GM19397 (cell line): ENCODE measurements at regions not wholly inside any gene's neighbourhood (a gene's known extent, or its start where the extent isn't known, plus 50 kb on each side); places are given as distances from the start of the nearest gene placed in this dataset.

ENCODE experiments used
- ATAC-seq: cut with Tn5 transposase; IDR thresholded peaks from one replicate; pipeline ENCODE4 v1.9.1; 2021; ENCODE audit warnings: mild to moderate bottlenecking, moderate library complexity; ENCODE audit not compliant: unreplicated experiment

DNA sequence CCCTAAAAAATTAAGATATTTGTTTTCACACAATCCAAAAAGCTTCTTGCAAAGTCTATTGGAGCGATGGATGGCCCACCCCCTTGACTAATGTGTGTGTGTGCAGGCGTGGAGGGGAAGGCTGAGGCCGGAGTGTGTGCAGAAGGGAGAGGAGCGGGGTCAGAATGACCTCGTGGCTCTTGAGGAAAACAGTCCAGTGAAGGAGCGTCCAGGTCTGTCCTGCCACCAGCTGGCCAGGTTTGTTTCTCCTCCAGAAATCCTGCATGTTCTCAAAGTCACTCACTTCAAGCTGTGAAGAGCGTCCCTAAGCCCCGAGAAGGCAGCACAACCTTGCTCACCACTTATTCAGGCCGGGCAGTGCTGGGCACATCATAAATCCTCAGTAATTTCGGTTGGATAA lies 69.5 kb upstream of the SSX2IP start:
- no peak for ATAC-seq

DNA sequence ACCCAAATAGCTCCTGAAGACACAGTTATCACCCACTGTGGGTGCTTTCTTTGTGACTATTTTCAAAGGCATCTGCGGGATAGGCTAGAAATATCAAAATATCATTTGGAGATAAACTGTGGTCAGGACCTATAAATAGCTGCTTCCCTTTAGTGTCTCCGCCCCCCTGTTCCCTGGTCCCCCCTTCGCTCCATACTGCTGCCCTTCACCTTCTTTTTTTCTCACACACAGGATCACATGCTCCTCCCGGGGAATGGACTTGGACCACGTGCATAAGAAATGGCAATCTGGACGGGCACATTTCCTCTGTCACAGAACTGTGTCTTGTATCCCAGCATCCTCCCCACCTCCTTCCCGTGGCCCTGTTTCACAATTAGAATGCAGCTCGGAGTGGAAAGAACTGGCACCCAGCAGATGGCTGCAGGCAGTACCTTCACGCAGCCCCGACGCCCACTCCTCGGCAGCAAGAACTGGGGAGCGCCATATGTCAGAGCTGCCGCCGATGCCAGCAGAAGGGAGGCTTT lies 68.8 kb upstream of the SSX2IP start:
- no peak for ATAC-seq

DNA sequence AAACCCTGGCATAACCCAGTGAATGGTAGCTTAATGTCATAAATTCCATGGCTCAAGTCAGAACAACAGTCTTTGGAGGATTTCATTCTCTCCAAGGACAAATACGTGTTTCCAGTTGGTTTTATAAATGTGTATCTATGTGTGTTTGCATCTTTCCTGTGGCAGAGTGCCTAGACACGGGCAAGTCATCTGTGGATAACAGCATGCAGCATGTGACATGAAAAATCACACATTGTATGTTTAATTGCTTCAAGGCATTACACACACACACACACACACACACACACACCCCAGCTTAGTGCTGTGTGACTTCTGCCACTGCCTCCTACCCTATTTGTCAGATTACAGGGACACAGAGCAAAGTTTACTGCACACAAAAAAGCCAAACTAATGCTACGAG lies 68.2 kb upstream of the SSX2IP start:
- ATAC-seq = no peak

DNA sequence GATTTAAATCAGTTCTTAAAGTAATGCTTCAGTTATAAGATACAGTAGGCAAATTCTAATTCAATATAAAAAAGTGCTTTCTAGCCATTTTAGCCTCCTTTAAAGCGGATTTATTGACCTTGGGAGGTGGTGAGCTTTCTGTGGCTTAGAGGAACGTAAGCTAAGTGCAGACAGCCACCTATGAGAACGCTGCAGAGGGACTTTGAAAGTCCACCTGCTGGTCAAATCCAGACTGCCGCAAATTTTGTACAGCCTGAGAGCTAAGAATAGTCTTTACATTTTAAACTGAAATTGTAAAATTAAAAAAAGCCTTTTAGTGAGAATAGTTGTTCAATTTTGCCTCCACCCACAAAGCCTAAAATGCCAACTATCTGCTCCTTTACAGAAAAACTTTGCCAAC lies 67.0 kb upstream of the SSX2IP start:
- ATAC-seq = no peak

DNA sequence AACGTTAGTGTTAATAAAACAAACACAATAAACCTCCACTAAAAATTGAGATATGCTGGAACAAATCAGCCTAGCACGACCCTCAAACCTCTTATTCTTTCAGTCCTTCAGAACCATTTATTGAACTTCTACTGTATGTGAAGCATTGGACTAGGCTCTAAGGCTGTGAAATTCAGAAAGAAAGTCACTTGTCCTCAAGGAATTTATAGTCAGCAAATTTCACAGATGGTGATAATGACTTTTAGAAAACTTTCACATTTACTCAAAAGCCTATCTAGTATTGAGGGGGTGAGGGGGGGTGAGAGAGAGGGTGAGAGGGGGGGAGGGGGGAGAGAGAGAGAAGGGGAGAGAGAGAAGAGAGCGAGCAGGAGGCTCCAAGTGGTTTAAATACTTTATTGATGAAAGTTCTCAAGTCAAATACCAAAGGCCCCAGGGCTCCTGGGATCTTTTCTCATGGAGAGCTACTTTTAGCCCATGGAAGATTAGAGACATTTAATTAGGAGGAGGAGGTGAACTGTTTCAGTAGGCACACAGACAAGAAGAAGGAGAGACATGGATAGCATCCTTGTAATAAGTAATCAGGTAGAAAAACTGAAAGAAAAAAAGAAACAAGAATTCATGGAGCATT lies 66.3 kb upstream of the SSX2IP start:
- ATAC-seq = no peak

GRCh38 chr1:84756001-84756400 lies 65.7 kb upstream of the SSX2IP start:
- no peak for ATAC-seq

DNA sequence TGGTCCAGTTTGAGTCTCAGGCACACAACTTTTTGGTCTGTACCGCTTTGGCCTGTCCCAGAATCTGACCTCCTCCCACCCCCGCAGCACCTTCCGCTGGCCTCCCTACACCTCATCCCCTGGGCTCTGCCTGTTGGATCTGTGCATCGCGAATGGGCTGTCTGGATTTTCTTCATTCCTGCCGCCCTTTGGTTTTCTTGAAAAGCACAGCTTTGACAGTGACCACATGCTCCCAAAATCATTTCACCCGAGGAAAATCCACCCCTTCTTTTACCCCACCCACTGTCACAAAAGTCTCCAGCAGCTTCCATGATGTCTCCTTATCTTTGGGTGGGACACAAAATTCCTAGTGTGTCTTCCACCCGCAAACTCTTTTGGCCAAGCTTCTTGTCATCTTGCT lies 65.0 kb upstream of the SSX2IP start:
- ATAC-seq = no peak

- no peak for ATAC-seq
Measured at GRCh38 chr1:84754386-84754703, 64.1 kb upstream of the SSX2IP start.

GRCh38 chr1:84753516-84754385 lies 63.5 kb upstream of the SSX2IP start:
- ATAC-seq = peak; percentile 83

- no peak for ATAC-seq
Measured at GRCh38 chr1:84750110-84750730, 60.0 kb upstream of the SSX2IP start.

DNA sequence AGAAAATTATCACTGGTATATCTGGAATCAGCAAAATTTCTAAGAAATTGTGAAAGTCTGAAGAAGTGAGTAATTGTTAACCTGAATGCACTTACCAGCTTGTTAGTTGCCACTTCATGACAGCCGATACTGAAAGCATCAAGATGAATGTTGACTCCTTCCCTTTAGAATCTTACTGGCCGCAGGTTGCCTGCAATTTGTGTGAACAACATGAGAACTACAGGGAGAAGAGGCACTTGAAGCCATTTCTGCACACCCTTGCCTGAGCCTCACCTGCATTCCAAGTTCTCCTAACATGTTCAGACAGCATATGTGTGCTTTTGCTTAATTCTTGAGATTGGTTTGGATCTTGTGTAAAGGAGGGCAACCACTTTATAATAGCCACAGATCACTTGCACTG lies 59.2 kb upstream of the SSX2IP start:
- no peak for ATAC-seq

DNA sequence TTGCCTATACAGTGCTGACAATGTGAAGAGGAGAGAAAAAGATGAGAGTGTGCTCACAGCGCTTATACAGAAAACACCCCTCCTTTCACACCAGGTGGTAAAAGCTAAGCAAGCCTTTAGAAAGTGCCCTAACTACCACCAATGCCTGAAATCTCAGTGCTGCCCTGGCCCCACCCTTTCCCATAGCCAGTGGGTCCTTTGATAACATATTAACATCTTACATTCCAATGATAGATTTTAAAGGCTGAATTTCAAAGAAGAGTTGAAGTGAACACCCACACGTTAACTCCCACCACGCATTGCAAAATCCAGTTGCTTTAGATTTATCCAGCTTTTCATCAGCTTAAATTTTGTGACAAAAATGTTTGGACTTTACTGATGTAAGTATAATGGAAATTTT lies 58.1 kb upstream of the SSX2IP start:
- ATAC-seq = no peak

- no peak for ATAC-seq
Measured at GRCh38 chr1:84745857-84746256, 55.6 kb upstream of the SSX2IP start.

DNA sequence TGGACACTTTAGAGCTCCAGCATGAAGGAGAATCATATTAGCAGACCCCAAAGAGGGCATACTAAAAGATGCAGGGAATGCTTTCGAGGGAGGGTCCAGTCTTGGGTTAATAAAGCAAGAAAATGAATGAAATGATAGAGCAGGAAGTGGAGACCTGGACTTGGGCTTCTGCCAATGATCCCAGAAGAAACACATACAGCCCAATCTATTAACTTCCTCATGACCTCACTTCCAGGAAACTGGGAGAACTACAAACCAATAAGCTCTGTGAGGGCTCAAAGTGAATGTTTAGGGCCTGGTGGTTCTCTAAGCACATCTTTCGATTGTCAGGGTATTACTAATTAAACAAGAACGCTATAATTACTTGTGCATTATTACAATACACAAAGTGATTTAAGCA lies 53.6 kb upstream of the SSX2IP start:
- no peak for ATAC-seq

GRCh38 chr1:84742653-84743052 lies 52.4 kb upstream of the SSX2IP start:
- ATAC-seq = no peak

DNA sequence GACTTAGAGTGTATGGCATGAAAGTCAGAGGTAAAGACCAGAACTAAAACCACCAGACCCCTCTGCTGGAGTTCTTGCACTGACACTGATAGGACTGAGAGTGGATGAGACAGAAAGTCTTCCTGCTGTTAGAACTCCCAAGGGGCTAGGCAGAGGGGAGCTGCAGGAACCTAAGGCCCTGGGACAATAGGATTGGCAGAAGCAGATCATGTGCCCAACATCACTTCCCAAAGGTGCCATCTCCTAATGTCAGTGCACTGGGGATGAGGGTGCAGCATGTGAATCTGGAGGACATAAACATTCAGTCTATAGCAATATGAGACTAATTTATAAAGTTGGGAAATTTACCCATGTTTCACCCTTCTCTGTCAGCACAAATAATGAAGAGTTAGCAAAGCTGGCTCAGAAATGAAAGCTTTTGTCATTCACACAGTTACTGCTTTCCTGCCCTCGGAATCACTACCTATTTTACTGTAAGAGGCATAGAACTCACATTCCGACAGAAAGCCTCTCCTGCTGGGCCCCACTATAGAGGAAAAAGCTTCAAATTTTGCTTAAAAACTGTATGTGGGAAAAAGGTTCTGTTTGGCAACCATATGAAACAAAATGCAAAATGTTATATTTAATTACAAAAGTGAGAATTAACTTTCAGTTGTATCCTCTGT lies 49.9 kb upstream of the SSX2IP start:
- no peak for ATAC-seq
